ENCODE measurements at regions not wholly inside any gene's neighbourhood (a gene's known extent, or its start where the extent isn't known, plus 50 kb on each side); places are given as distances from the start of the nearest gene placed in this dataset.
A peak's percentile ranks its signal among the peaks of the same experiment; 100 is the strongest.

GRCh38 chr21:36647279-36648093, 51.4 kb upstream of the SIM2 start:
- no peak for TF ChIP-seq REST (IDR thresholded peaks at IDR 0.05; ENCODE audit: low read depth)
- no peak for TF ChIP-seq CREB1 (IDR thresholded peaks at IDR 0.05; ENCODE audit: low read depth)
- TF ChIP-seq USF1 (IDR thresholded peaks at IDR 0.05), result peak; percentile 72
- TF ChIP-seq MAX (IDR thresholded peaks at IDR 0.05), result peak; percentile 56
